K562 (cell line): ENCODE measurements at regions not wholly inside any gene's neighbourhood (a gene's known extent, or its start where the extent isn't known, plus 50 kb on each side); places are given as distances from the start of the nearest gene placed in this dataset.

ENCODE experiments used
- CTCF ChIP-seq, 3 experiments: IDR thresholded peaks in 2 of 3; conservative IDR thresholded peaks in 1 of 3; 2 replicates each; pipeline ENCODE4 v1.5.1; 2011 to 2012; ENCODE audit warnings: low read length in 3 of 3, mild to moderate bottlenecking in 3 of 3, control low read depth in 2 of 3, improper control_type of control experiment in 1 of 3, inconsistent platforms in 1 of 3, low read depth in 1 of 3, mixed read lengths in 1 of 3, moderate library complexity in 1 of 3; ENCODE audit not compliant: insufficient read depth in 2 of 3
- HOXB6 ChIP-seq: fragments of 250-450 bp; sonication (Bioruptor Pico); IDR thresholded peaks from 2 replicates; pipeline ENCODE4 v1.5.1; 2022; ENCODE audit warnings: mild to moderate bottlenecking, borderline replicate concordance
- PML ChIP-seq: IDR thresholded peaks from 2 replicates; pipeline ENCODE4 v1.6.1; 2012; ENCODE audit warnings: low read length, inconsistent platforms
- RAD51 ChIP-seq: fragments of 450-650 bp; IDR thresholded peaks from 2 replicates; pipeline ENCODE4 v1.7.1; 2016; ENCODE audit warnings: low read depth, mild to moderate bottlenecking, borderline replicate concordance
- YY1 ChIP-seq, 3 experiments: IDR thresholded peaks; 2 replicates each; pipeline ENCODE4 v1.6.1; 2011; ENCODE audit warnings: low read length in 2 of 3, mild to moderate bottlenecking in 2 of 3, moderate library complexity in 2 of 3, borderline replicate concordance in 1 of 3, control low read depth in 1 of 3, low read depth in 1 of 3; ENCODE audit not compliant: insufficient read depth in 3 of 3, insufficient replicate concordance in 2 of 3, control insufficient read depth in 1 of 3, insufficient read length in 1 of 3; ENCODE audit errors: extremely low read depth in 1 of 3

- TF ChIP-seq YY1 (IDR thresholded peaks at IDR 0.05; ENCODE audit: borderline replicate concordance in 1 of 3, control insufficient read depth in 1 of 3, extremely low read depth in 1 of 3, insufficient read depth in 3 of 3, insufficient read length in 1 of 3, insufficient replicate concordance in 2 of 3, low read depth in 1 of 3, low read length in 2 of 3) (no peak), HOXB6 (CRISPR knock-in tag) (no peak), RAD51 (no peak), CTCF (IDR thresholded peaks at IDR 0.05 in 2 of 3, conservative IDR thresholded peaks at IDR 0.05 in 1 of 3; ENCODE audit: insufficient read depth in 2 of 3, low read depth in 1 of 3, low read length in 3 of 3) (no peak), PML (no peak)
Measured at GRCh38 chr13:72379581-72379980, 347.8 kb downstream of the MZT1 start.
